CD4-positive, alpha-beta memory T cell (primary cell): ENCODE measurements at regions not wholly inside any gene's neighbourhood (a gene's known extent, or its start where the extent isn't known, plus 50 kb on each side); places are given as distances from the start of the nearest gene placed in this dataset.

Experiments
- CTCF ChIA-PET: fragments of 350-600 bp; sonication (Branson Sonifier 250); formaldehyde crosslinking; loops from one replicate; lab custom pipeline; 2021; ENCODE audit warnings: inconsistent platforms; ENCODE audit not compliant: partially characterized antibody; lab: Charles Lee
- POLR2A ChIA-PET: fragments of 350-600 bp; sonication (Branson Sonifier 250); formaldehyde crosslinking; loops from one replicate; lab custom pipeline; 2021; ENCODE audit not compliant: partially characterized antibody; lab: Charles Lee
- DNase-seq, 5 donors: peaks; one replicate each; pipeline versions ENCODE4 v3.0.0 to v3.0.0-alpha.2; 2020 to 2022; ENCODE audit warnings: mixed read lengths in 1 of 5
- H3K27ac ChIP-seq: one replicate; pipeline ENCODE4 v1.7.0; 2013; ENCODE audit warnings: low read depth, low read length
- H3K27me3 ChIP-seq: 2 replicates; pipeline ENCODE4 v1.7.0; 2013; ENCODE audit warnings: mild to moderate bottlenecking, low read length, moderate library complexity; ENCODE audit not compliant: insufficient read depth
- H3K36me3 ChIP-seq: 2 replicates; pipeline ENCODE4 v1.7.0; 2013; ENCODE audit warnings: mild to moderate bottlenecking, low read length, moderate library complexity; ENCODE audit not compliant: insufficient read depth
- H3K4me1 ChIP-seq: 2 replicates; pipeline ENCODE4 v1.7.0; 2013; ENCODE audit warnings: mild to moderate bottlenecking, low read length, moderate library complexity; ENCODE audit not compliant: insufficient read depth
- H3K4me3 ChIP-seq, 2 donors: one replicate each; pipeline ENCODE4 v1.7.0; 2013; ENCODE audit warnings: low read length in 2 of 2, mild to moderate bottlenecking in 1 of 2
- H3K9me3 ChIP-seq, 2 donors: one replicate each; pipeline ENCODE4 v1.7.0; 2013; ENCODE audit warnings: low read length in 2 of 2, control low read depth in 1 of 2; ENCODE audit not compliant: control insufficient read depth in 1 of 2
- H3K27ac Mint-ChIP-seq, 7 donors: one replicate each; pipeline ENCODE4 v1.8.0; 2020 to 2021; ENCODE audit warnings: mixed read lengths in 7 of 7, mild to moderate bottlenecking in 6 of 7, inconsistent platforms in 3 of 7, moderate library complexity in 3 of 7
- H3K27me3 Mint-ChIP-seq, 2 donors: one replicate each; pipeline ENCODE4 v1.8.0; 2020 to 2021; ENCODE audit warnings: mixed read lengths in 2 of 2
- H3K36me3 Mint-ChIP-seq, 2 donors: one replicate each; pipeline ENCODE4 v1.8.0; 2020 to 2021; ENCODE audit warnings: mixed read lengths in 2 of 2, inconsistent platforms in 1 of 2, mild to moderate bottlenecking in 1 of 2
- H3K4me1 Mint-ChIP-seq, 4 donors: one replicate each; pipeline ENCODE4 v1.8.0; 2020 to 2021; ENCODE audit warnings: mixed read lengths in 4 of 4, mild to moderate bottlenecking in 1 of 4
- H3K4me3 Mint-ChIP-seq, 8 donors: one replicate each; pipeline ENCODE4 v1.8.0; 2020 to 2021; ENCODE audit warnings: mixed read lengths in 8 of 8, mild to moderate bottlenecking in 7 of 8, moderate library complexity in 6 of 8, inconsistent platforms in 3 of 8
- H3K9me3 Mint-ChIP-seq, 8 donors: one replicate each; pipeline ENCODE4 v1.8.0; 2020 to 2021; ENCODE audit warnings: mixed read lengths in 8 of 8, mild to moderate bottlenecking in 5 of 8, inconsistent platforms in 3 of 8, moderate library complexity in 1 of 8
- intact Hi-C: fragments of 100-400 bp; cut with micrococcal nuclease; formaldehyde crosslinking; loops from one replicate; pipeline ENCODE4 v1.15.1; 2023

- POLR2A ChIA-PET: no interaction called here
- Histone ChIP-seq H3K27me3 (no peaks in the 10 kb centered on the region), H3K27ac (no peak overlapping the region), H3K36me3 (no peaks in the 10 kb centered on the region), H3K4me1 (no peaks in the 10 kb centered on the region), H3K4me3 (no peak overlapping the region), H3K9me3 (no peaks in the 10 kb centered on the region)
- Mint-ChIP-seq H3K4me3 (no peak overlapping the region), H3K9me3 (peaks cover 2 to 30% (median 13%) of the 10 kb centered on the region in 8 donors), H3K4me1 (peaks cover 0 to 1% (median 0%) of the 10 kb centered on the region in 4 donors), H3K36me3 (no peaks in the 10 kb centered on the region), H3K27ac (no peak overlapping the region), H3K27me3 (no peaks in the 10 kb centered on the region)
- CTCF ChIA-PET: interaction anchor here (0.9 kb wide), 1 partner anchor 9 kb away, joined by 3 read pairs; no protein-coding TSS in a partner anchor
- DNase-seq: no peak
- intact Hi-C loops: no loop called here
Measured at GRCh38 chr14:26835979-26836570, 238.2 kb upstream of the NOVA1 start.

- Mint-ChIP-seq H3K4me3 (no peak overlapping the region), H3K27me3 (no peaks in the 10 kb centered on the region), H3K9me3 (peaks cover 2 to 34% (median 17%) of the 10 kb centered on the region in 8 donors), H3K27ac (no peak overlapping the region), H3K4me1 (peaks cover 0 to 1% (median 0%) of the 10 kb centered on the region in 4 donors), H3K36me3 (no peaks in the 10 kb centered on the region)
- no peak overlapping the region for H3K27ac ChIP-seq
- no peak overlapping the region for H3K4me3 ChIP-seq
- H3K27me3 ChIP-seq: no peaks in the 10 kb centered on the region
- no peaks in the 10 kb centered on the region for H3K36me3 ChIP-seq
- ChIA-PET POLR2A (no interaction called here), CTCF (no interaction called here)
- H3K9me3 ChIP-seq: no peaks in the 10 kb centered on the region
- intact Hi-C loops: no loop called here
- DNase-seq: no peak
- H3K4me1 ChIP-seq: no peaks in the 10 kb centered on the region
Measured at GRCh38 chr14:26839481-26839880, 241.6 kb upstream of the NOVA1 start.

GRCh38 chr14:26841326-26841725 lies 243.5 kb upstream of the NOVA1 start:
- no peaks in the 10 kb centered on the region for H3K4me1 ChIP-seq
- H3K27ac ChIP-seq: no peak overlapping the region
- H3K4me3 ChIP-seq: no peak overlapping the region
- no peaks in the 10 kb centered on the region for H3K9me3 ChIP-seq
- no peaks in the 10 kb centered on the region for H3K36me3 ChIP-seq
- DNase-seq: no peak
- intact Hi-C loops: no loop called here
- H3K27me3 ChIP-seq: no peaks in the 10 kb centered on the region
- Mint-ChIP-seq H3K4me1 (peaks cover 0 to 1% (median 0%) of the 10 kb centered on the region in 4 donors), H3K9me3 (peaks cover 2 to 34% (median 19%) of the 10 kb centered on the region in 8 donors), H3K27me3 (no peaks in the 10 kb centered on the region), H3K27ac (no peak overlapping the region), H3K36me3 (no peaks in the 10 kb centered on the region), H3K4me3 (no peak overlapping the region)
- POLR2A ChIA-PET: no interaction called here
- CTCF ChIA-PET: no interaction called here

- Mint-ChIP-seq H3K27ac (no peak overlapping the region), H3K9me3 (peaks cover 2 to 40% (median 19%) of the 10 kb centered on the region in 8 donors), H3K4me1 (peaks cover 0 to 1% (median 0%) of the 10 kb centered on the region in 4 donors), H3K36me3 (no peaks in the 10 kb centered on the region), H3K4me3 (no peak overlapping the region), H3K27me3 (no peaks in the 10 kb centered on the region)
- no peaks in the 10 kb centered on the region for H3K4me1 ChIP-seq
- H3K36me3 ChIP-seq: no peaks in the 10 kb centered on the region
- ChIA-PET CTCF (no interaction called here), POLR2A (no interaction called here)
- H3K9me3 ChIP-seq: no peaks in the 10 kb centered on the region
- intact Hi-C loops: no loop called here
- H3K27ac ChIP-seq: no peak overlapping the region
- H3K27me3 ChIP-seq: no peaks in the 10 kb centered on the region
- H3K4me3 ChIP-seq: no peak overlapping the region
- DNase-seq: no peak
Measured at GRCh38 chr14:26841920-26842741, 244.3 kb upstream of the NOVA1 start.

GRCh38 chr14:26845151-26845818 lies 247.5 kb upstream of the NOVA1 start:
- H3K4me1 Mint-ChIP-seq: peaks cover 0 to 1% (median 0%) of the 10 kb centered on the region in 4 donors
- DNase-seq: no peak

GRCh38 chr14:26846388-26846787 lies 248.6 kb upstream of the NOVA1 start:
- no peaks in the 10 kb centered on the region for H3K27me3 Mint-ChIP-seq
- H3K36me3 ChIP-seq: no peaks in the 10 kb centered on the region

More at GRCh38 chr14:26845151-26845818, 247.5 kb upstream of the NOVA1 start:
- H3K36me3 ChIP-seq: no peaks in the 10 kb centered on the region
- H3K9me3 ChIP-seq: no peaks in the 10 kb centered on the region
- no peak overlapping the region for H3K27ac ChIP-seq
- H3K27me3 Mint-ChIP-seq: no peaks in the 10 kb centered on the region
- H3K4me3 Mint-ChIP-seq: no peak overlapping the region
- intact Hi-C loops: no loop called here
- no peak overlapping the region for H3K27ac Mint-ChIP-seq
- no peaks in the 10 kb centered on the region for H3K27me3 ChIP-seq
- H3K36me3 Mint-ChIP-seq: no peaks in the 10 kb centered on the region
- CTCF ChIA-PET: interaction anchor here (1.3 kb wide), 1 partner anchor 9 kb away, joined by 3 read pairs; no protein-coding TSS in a partner anchor
- H3K9me3 Mint-ChIP-seq: peaks cover 0 to 44% (median 25%) of the 10 kb centered on the region in 8 donors
- H3K4me1 ChIP-seq: no peaks in the 10 kb centered on the region
- no peak overlapping the region for H3K4me3 ChIP-seq
- POLR2A ChIA-PET: no interaction called here

GRCh38 chr14:26849514-26849913 lies 251.7 kb upstream of the NOVA1 start:
- H3K9me3 ChIP-seq: peaks cover 0 to 4% of the 10 kb centered on the region in 2 donors
- no peak overlapping the region for H3K27ac Mint-ChIP-seq
- no peak for DNase-seq
- no peak overlapping the region for H3K4me3 ChIP-seq
- H3K27me3 ChIP-seq: no peaks in the 10 kb centered on the region
- ChIA-PET POLR2A (no interaction called here), CTCF (no interaction called here)
- no peak overlapping the region for H3K27ac ChIP-seq
- H3K4me1 ChIP-seq: no peaks in the 10 kb centered on the region
- H3K27me3 Mint-ChIP-seq: no peaks in the 10 kb centered on the region
- H3K9me3 Mint-ChIP-seq: peaks cover 0 to 39% (median 28%) of the 10 kb centered on the region in 8 donors
- H3K36me3 Mint-ChIP-seq: no peaks in the 10 kb centered on the region
- no peaks in the 10 kb centered on the region for H3K36me3 ChIP-seq
- H3K4me1 Mint-ChIP-seq: no peaks in the 10 kb centered on the region
- H3K4me3 Mint-ChIP-seq: no peak overlapping the region
- intact Hi-C loops: no loop called here

More at GRCh38 chr14:26846388-26846787, 248.6 kb upstream of the NOVA1 start:
- intact Hi-C loops: no loop called here
- Mint-ChIP-seq H3K36me3 (no peaks in the 10 kb centered on the region), H3K4me3 (no peak overlapping the region), H3K4me1 (no peaks in the 10 kb centered on the region), H3K9me3 (peaks cover 0 to 45% (median 26%) of the 10 kb centered on the region in 8 donors), H3K27ac (no peak overlapping the region)
- no peaks in the 10 kb centered on the region for H3K4me1 ChIP-seq
- no peak overlapping the region for H3K27ac ChIP-seq
- H3K9me3 ChIP-seq: peaks cover 0 to 4% of the 10 kb centered on the region in 2 donors
- POLR2A ChIA-PET: no interaction called here
- CTCF ChIA-PET: no interaction called here
- no peak overlapping the region for H3K4me3 ChIP-seq
- H3K27me3 ChIP-seq: no peaks in the 10 kb centered on the region
- DNase-seq: no peak
